NT2/D1 (cell line): ENCODE measurements at regions not wholly inside any gene's neighbourhood (a gene's known extent, or its start where the extent isn't known, plus 50 kb on each side); places are given as distances from the start of the nearest gene placed in this dataset.

ENCODE experiments used
- SUZ12 ChIP-seq: IDR thresholded peaks from 2 replicates; pipeline ENCODE4 v1.6.1; 2011; ENCODE audit not compliant: insufficient read length, insufficient read depth; ENCODE audit errors: extremely low read depth
- YY1 ChIP-seq: IDR thresholded peaks from 2 replicates; pipeline ENCODE4 v1.6.1; 2011; ENCODE audit not compliant: insufficient read length, insufficient read depth
- ZNF274 ChIP-seq: IDR thresholded peaks from 2 replicates; pipeline ENCODE4 v1.6.1; 2011; ENCODE audit warnings: mild to moderate bottlenecking, low read depth, low read length

DNA sequence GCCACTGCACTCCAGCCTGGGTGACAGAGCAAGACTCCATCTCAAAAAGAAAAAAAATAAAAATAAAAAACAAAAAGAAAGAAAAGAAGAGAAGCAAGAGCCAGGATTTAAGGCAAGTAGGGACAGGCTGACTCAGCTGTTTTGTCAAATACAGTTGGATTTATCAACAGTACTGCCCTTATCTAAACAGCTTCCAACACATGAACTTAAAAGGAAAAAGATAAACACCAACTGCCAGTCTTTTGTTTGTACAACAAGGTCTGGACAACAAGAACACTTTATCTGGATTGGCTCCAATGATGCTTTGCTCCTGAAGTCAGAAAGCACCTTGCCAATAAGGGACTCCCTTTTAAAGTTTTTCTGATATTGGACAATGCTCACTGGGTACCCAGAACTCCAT is 886.0 kb downstream of the ADGRL2 start:
- TF ChIP-seq SUZ12 = no peak
- no peak for TF ChIP-seq YY1
- TF ChIP-seq ZNF274 = no peak
